ENCODE measurements at regions not wholly inside any gene's neighbourhood (a gene's known extent, or its start where the extent isn't known, plus 50 kb on each side); places are given as distances from the start of the nearest gene placed in this dataset.

- H3K4me3 ChIP-seq (ENCODE audit: low read depth, low read length) = no peak overlapping the region
- H3K27me3 ChIP-seq (ENCODE audit: control insufficient read depth, insufficient read depth, low read length) = no peaks in the 10 kb centered on the region
- ChIA-PET CTCF (no interaction called here), POLR2A (no interaction called here)
- TF ChIP-seq CTCF (IDR thresholded peaks at IDR 0.05; ENCODE audit: insufficient read depth, low read depth, low read length) = no peak
- no peaks in the 10 kb centered on the region for H3K36me3 ChIP-seq (ENCODE audit: control insufficient read depth, insufficient read depth, low read length)
- DNase-seq (ENCODE audit: low read depth) = no peak
Measured at GRCh38 chr18:22687892-22688680, 245.0 kb upstream of the RBBP8 start.

- Histone ChIP-seq H3K36me3 (ENCODE audit: control insufficient read depth, insufficient read depth, low read length) (no peaks in the 10 kb centered on the region), H3K4me3 (ENCODE audit: low read depth, low read length) (no peak overlapping the region), H3K27me3 (ENCODE audit: control insufficient read depth, insufficient read depth, low read length) (no peaks in the 10 kb centered on the region)
- POLR2A ChIA-PET = no interaction called here
- no peak for TF ChIP-seq CTCF (IDR thresholded peaks at IDR 0.05; ENCODE audit: insufficient read depth, low read depth, low read length)
- DNase-seq (ENCODE audit: low read depth) = no peak
- CTCF ChIA-PET = no interaction called here
Measured at GRCh38 chr18:22688877-22689496, 244.1 kb upstream of the RBBP8 start.

- no peak for TF ChIP-seq CTCF (IDR thresholded peaks at IDR 0.05; ENCODE audit: insufficient read depth, low read depth, low read length)
- ChIA-PET CTCF (interaction anchor here (2.0 kb wide), 1 partner anchor 14 kb away, joined by 7 read pairs; no protein-coding TSS in a partner anchor), POLR2A (no interaction called here)
- Histone ChIP-seq H3K4me3 (ENCODE audit: low read depth, low read length) (no peak overlapping the region), H3K36me3 (ENCODE audit: control insufficient read depth, insufficient read depth, low read length) (no peaks in the 10 kb centered on the region), H3K27me3 (ENCODE audit: control insufficient read depth, insufficient read depth, low read length) (no peaks in the 10 kb centered on the region)
- DNase-seq (ENCODE audit: low read depth) = no peak
Measured at GRCh38 chr18:22689712-22690111, 243.4 kb upstream of the RBBP8 start.

GRCh38 chr18:22690556-22690955, 242.6 kb upstream of the RBBP8 start:
- no peak for TF ChIP-seq CTCF (IDR thresholded peaks at IDR 0.05; ENCODE audit: insufficient read depth, low read depth, low read length)
- DNase-seq (ENCODE audit: low read depth) = no peak
- Histone ChIP-seq H3K4me3 (ENCODE audit: low read depth, low read length) (no peak overlapping the region), H3K27me3 (ENCODE audit: control insufficient read depth, insufficient read depth, low read length) (no peaks in the 10 kb centered on the region), H3K36me3 (ENCODE audit: control insufficient read depth, insufficient read depth, low read length) (no peaks in the 10 kb centered on the region)
- ChIA-PET CTCF (interaction anchor here (0.5 to 2.0 kb wide), 2 partner anchors 13 to 890 kb away, joined by 3 to 7 read pairs; no protein-coding TSS in a partner anchor), POLR2A (no interaction called here)

GRCh38 chr18:22691946-22692710, 241.0 kb upstream of the RBBP8 start:
- Histone ChIP-seq H3K36me3 (ENCODE audit: control insufficient read depth, insufficient read depth, low read length) (no peaks in the 10 kb centered on the region), H3K27me3 (ENCODE audit: control insufficient read depth, insufficient read depth, low read length) (no peaks in the 10 kb centered on the region), H3K4me3 (ENCODE audit: low read depth, low read length) (no peak overlapping the region)
- ChIA-PET CTCF (interaction anchor here (1.0 to 1.8 kb wide), 2 partner anchors 12 to 19 kb away, joined by 4 read pairs; no protein-coding TSS in a partner anchor), POLR2A (no interaction called here)
- TF ChIP-seq CTCF (IDR thresholded peaks at IDR 0.05; ENCODE audit: insufficient read depth, low read depth, low read length) = no peak
- DNase-seq (ENCODE audit: low read depth) = peak; percentile 96
